ENCODE measurements at regions not wholly inside any gene's neighbourhood (a gene's known extent, or its start where the extent isn't known, plus 50 kb on each side); places are given as distances from the start of the nearest gene placed in this dataset.

GRCh38 chr6:163709693-163710092, 295.2 kb downstream of the QKI start:
- no peak for TF ChIP-seq CTCF (conservative IDR thresholded peaks at IDR 0.05)
- no peak overlapping the region for H3K27ac ChIP-seq

GRCh38 chr6:163709255-163709654, 294.7 kb downstream of the QKI start:
- no peak for TF ChIP-seq CTCF (conservative IDR thresholded peaks at IDR 0.05)
- no peak overlapping the region for H3K27ac ChIP-seq

- H3K27ac ChIP-seq: no peak overlapping the region
- no peak for TF ChIP-seq CTCF (conservative IDR thresholded peaks at IDR 0.05)
Observed at GRCh38 chr6:163708466-163708865, 293.9 kb downstream of the QKI start.

GRCh38 chr6:163707387-163708355, 293.2 kb downstream of the QKI start:
- no peak overlapping the region for H3K27ac ChIP-seq
- no peak for TF ChIP-seq CTCF (conservative IDR thresholded peaks at IDR 0.05)

- no peak for TF ChIP-seq CTCF (conservative IDR thresholded peaks at IDR 0.05)
- H3K27ac ChIP-seq: no peak overlapping the region
Observed at GRCh38 chr6:163706500-163707087, 292.1 kb downstream of the QKI start.

- no peak for TF ChIP-seq CTCF (conservative IDR thresholded peaks at IDR 0.05)
- no peak overlapping the region for H3K27ac ChIP-seq
Observed at GRCh38 chr6:163705923-163706322, 291.4 kb downstream of the QKI start.

- H3K27ac ChIP-seq: no peak overlapping the region
- TF ChIP-seq CTCF (conservative IDR thresholded peaks at IDR 0.05): no peak
Observed at GRCh38 chr6:163702736-163703135, 288.2 kb downstream of the QKI start.
